ENCODE measurements at regions not wholly inside any gene's neighbourhood (a gene's known extent, or its start where the extent isn't known, plus 50 kb on each side); places are given as distances from the start of the nearest gene placed in this dataset.

- peaks cover 12% of the 10 kb centered on the region for H3K36me3 Mint-ChIP-seq
- H3K27ac Mint-ChIP-seq, result no peak overlapping the region
- ChIA-PET POLR2A (no interaction called here), CTCF (interaction anchor here (0.9 to 2.1 kb wide), 8 partner anchors 10 to 206 kb away, joined by 3 to 22 read pairs (median 8); no protein-coding TSS in a partner anchor)
- no peak for TF ChIP-seq CREM (CRISPR knock-in tag; IDR thresholded peaks at IDR 0.05)
- no peak for TF ChIP-seq HMGXB4 (CRISPR knock-in tag; IDR thresholded peaks at IDR 0.05)
- TF ChIP-seq ETV6 (CRISPR knock-in tag; IDR thresholded peaks at IDR 0.05), result no peak
- TF ChIP-seq ZNF425 (CRISPR knock-in tag; conservative IDR thresholded peaks at IDR 0.05), result no peak
- TF ChIP-seq KAT7 (CRISPR knock-in tag; IDR thresholded peaks at IDR 0.05; ENCODE audit: borderline replicate concordance), result no peak
- no peak for TF ChIP-seq GRHL2 (CRISPR knock-in tag; IDR thresholded peaks at IDR 0.05; ENCODE audit: insufficient replicate concordance, severe bottlenecking)
- TF ChIP-seq ZBTB43 (CRISPR knock-in tag; IDR thresholded peaks at IDR 0.05), result no peak
- no peak for TF ChIP-seq ZNF512 (CRISPR knock-in tag; IDR thresholded peaks at IDR 0.05; ENCODE audit: borderline replicate concordance)
- peaks cover 5% of the 10 kb centered on the region for H3K27me3 Mint-ChIP-seq (ENCODE audit: low read depth)
- ATAC-seq (no peak), DNase-seq (ENCODE audit: low spot score) (no peak)
- peaks cover 18% of the 10 kb centered on the region for H3K4me1 Mint-ChIP-seq
- H3K9me3 Mint-ChIP-seq, result peaks cover 16% of the 10 kb centered on the region
- H3K4me3 Mint-ChIP-seq, result no peak overlapping the region
These were observed 83.6 kb downstream of the LSM3 start for GRCh38 chr3:14262212-14262611.

GRCh38 chr3:14262867-14263266 is 84.2 kb downstream of the LSM3 start:
- DNase-seq (ENCODE audit: low spot score) (no peak), ATAC-seq (no peak)
- Mint-ChIP-seq H3K27ac (no peak overlapping the region; the same call in 1 of the 2 replicates), H3K36me3 (peaks cover 12% of the 10 kb centered on the region), H3K9me3 (peaks cover 16% of the 10 kb centered on the region), H3K27me3 (ENCODE audit: low read depth) (peaks cover 5% of the 10 kb centered on the region), H3K4me3 (no peak overlapping the region), H3K4me1 (peaks cover 23% of the 10 kb centered on the region)
- ChIA-PET CTCF (interaction anchor here (0.6 to 2.1 kb wide), 3 partner anchors 60 to 136 kb away, joined by 3 to 22 read pairs (median 6); no protein-coding TSS in a partner anchor), POLR2A (no interaction called here)
- TF ChIP-seq ZNF671 (CRISPR knock-in tag; IDR thresholded peaks at IDR 0.05) (no peak), TEAD4 (CRISPR knock-in tag; IDR thresholded peaks at IDR 0.05) (no peak), NR3C1 (CRISPR knock-in tag; conservative IDR thresholded peaks at IDR 0.05; ENCODE audit: low read depth) (no peak)

GRCh38 chr3:14263317-14264005 is 84.8 kb downstream of the LSM3 start:
- no peak for TF ChIP-seq FOXK1 (CRISPR knock-in tag; IDR thresholded peaks at IDR 0.05)
- no peak for TF ChIP-seq USF2 (CRISPR knock-in tag; IDR thresholded peaks at IDR 0.05)
- ChIA-PET POLR2A (no interaction called here), CTCF (interaction anchor here (0.6 to 0.8 kb wide), 2 partner anchors 12 to 67 kb away, joined by 3 to 4 read pairs; no protein-coding TSS in a partner anchor)
- no peak for DNase-seq (ENCODE audit: low spot score)
- Mint-ChIP-seq H3K27me3 (ENCODE audit: low read depth) (peaks cover 8% of the 10 kb centered on the region), H3K27ac (no peak overlapping the region), H3K9me3 (peaks cover 16% of the 10 kb centered on the region), H3K36me3 (peaks cover 15% of the 10 kb centered on the region), H3K4me1 (peaks cover 23% of the 10 kb centered on the region), H3K4me3 (no peak overlapping the region)
- no peak for ATAC-seq

Measured in WTC11 (cell line).